ENCODE measurements at regions not wholly inside any gene's neighbourhood (a gene's known extent, or its start where the extent isn't known, plus 50 kb on each side); places are given as distances from the start of the nearest gene placed in this dataset.
A peak's percentile ranks its signal among the peaks of the same experiment; 100 is the strongest.

- no CpG with 5 or more reads among the region's 4 CpGs for WGBS (ENCODE audit: extremely low coverage, insufficient coverage, insufficient read length)
- Histone ChIP-seq H3K4me1 (ENCODE audit: control insufficient read depth in 1 of 2, insufficient read depth in 2 of 2, low read length in 2 of 2) (no peaks in the 10 kb centered on the region), H3K9me3 (ENCODE audit: insufficient read depth, low read depth, low read length) (peaks cover 5% of the 10 kb centered on the region), H3K27ac (ENCODE audit: low read depth, low read length) (no peak overlapping the region), H3K79me1 (ENCODE audit: low read length) (no peaks in the 10 kb centered on the region), H3K4ac (ENCODE audit: low read depth, low read length) (no peak overlapping the region), H3K4me2 (ENCODE audit: low read length) (no peak overlapping the region), H3K4me3 (ENCODE audit: low read depth, low read length) (no peak overlapping the region), H3K23ac (ENCODE audit: low read length) (no peak overlapping the region), H4K91ac (ENCODE audit: low read depth, low read length) (no peak overlapping the region), H4K12ac (ENCODE audit: low read depth, low read length) (no peak overlapping the region), H2AFZ (ENCODE audit: insufficient read depth, low read length, poor library complexity) (no peak overlapping the region), H2BK120ac (ENCODE audit: insufficient read depth, low read length, poor library complexity) (no peak overlapping the region), H2BK12ac (ENCODE audit: low read length) (no peak overlapping the region), H2AK5ac (ENCODE audit: low read length) (no peak overlapping the region), H3K36me3 (ENCODE audit: control insufficient read depth in 1 of 2, insufficient read depth in 2 of 2, low read length in 2 of 2) (no peaks in the 10 kb centered on the region), H2BK5ac (ENCODE audit: low read depth, low read length, poor library complexity) (no peak overlapping the region), H3K18ac (ENCODE audit: low read length) (no peak overlapping the region), H3K27me3 (ENCODE audit: insufficient read depth, low read length) (no peaks in the 10 kb centered on the region), H3K9ac (ENCODE audit: low read length) (no peak overlapping the region), H4K8ac (ENCODE audit: low read depth, low read length) (no peak overlapping the region), H3K14ac (ENCODE audit: low read length) (no peak overlapping the region), H3K79me2 (ENCODE audit: control insufficient read depth, insufficient read depth, low read length, poor library complexity) (no peaks in the 10 kb centered on the region)
- no peak for DNase-seq
Measured at GRCh38 chr11:116637766-116638165, 135.0 kb downstream of the BUD13 start.

- no peaks in the 10 kb centered on the region for H3K27me3 ChIP-seq (ENCODE audit: insufficient read depth, low read length)
- no peak overlapping the region for H3K4ac ChIP-seq (ENCODE audit: low read depth, low read length)
- no peaks in the 10 kb centered on the region for H3K79me1 ChIP-seq (ENCODE audit: low read length)
- no peak overlapping the region for H2BK12ac ChIP-seq (ENCODE audit: low read length)
- H3K27ac ChIP-seq (ENCODE audit: low read depth, low read length) = no peak overlapping the region
- H4K12ac ChIP-seq (ENCODE audit: low read depth, low read length) = no peak overlapping the region
- H3K18ac ChIP-seq (ENCODE audit: low read length) = no peak overlapping the region
- no peak overlapping the region for H4K8ac ChIP-seq (ENCODE audit: low read depth, low read length)
- no peak overlapping the region for H2AFZ ChIP-seq (ENCODE audit: insufficient read depth, low read length, poor library complexity)
- H3K9ac ChIP-seq (ENCODE audit: low read length) = no peak overlapping the region
- H2AK5ac ChIP-seq (ENCODE audit: low read length) = no peak overlapping the region
- H3K23ac ChIP-seq (ENCODE audit: low read length) = no peak overlapping the region
- H3K79me2 ChIP-seq (ENCODE audit: control insufficient read depth, insufficient read depth, low read length, poor library complexity) = no peaks in the 10 kb centered on the region
- H3K4me3 ChIP-seq (ENCODE audit: low read depth, low read length) = peak overlapping the region; percentile 30
- H3K4me1 ChIP-seq (ENCODE audit: control insufficient read depth in 1 of 2, insufficient read depth in 2 of 2, low read length in 2 of 2) = no peaks in the 10 kb centered on the region
- H3K14ac ChIP-seq (ENCODE audit: low read length) = no peak overlapping the region
- no CpG with 5 or more reads among the region's 15 CpGs for WGBS (ENCODE audit: extremely low coverage, insufficient coverage, insufficient read length)
- no peak for DNase-seq
- H4K91ac ChIP-seq (ENCODE audit: low read depth, low read length) = no peak overlapping the region
- peaks cover 2% of the 10 kb centered on the region for H3K9me3 ChIP-seq (ENCODE audit: insufficient read depth, low read depth, low read length)
- H2BK120ac ChIP-seq (ENCODE audit: insufficient read depth, low read length, poor library complexity) = no peak overlapping the region
- H2BK5ac ChIP-seq (ENCODE audit: low read depth, low read length, poor library complexity) = no peak overlapping the region
- H3K4me2 ChIP-seq (ENCODE audit: low read length) = no peak overlapping the region
- no peaks in the 10 kb centered on the region for H3K36me3 ChIP-seq (ENCODE audit: control insufficient read depth in 1 of 2, insufficient read depth in 2 of 2, low read length in 2 of 2)
Measured at GRCh38 chr11:116636341-116636929, 136.4 kb downstream of the BUD13 start.

DNA sequence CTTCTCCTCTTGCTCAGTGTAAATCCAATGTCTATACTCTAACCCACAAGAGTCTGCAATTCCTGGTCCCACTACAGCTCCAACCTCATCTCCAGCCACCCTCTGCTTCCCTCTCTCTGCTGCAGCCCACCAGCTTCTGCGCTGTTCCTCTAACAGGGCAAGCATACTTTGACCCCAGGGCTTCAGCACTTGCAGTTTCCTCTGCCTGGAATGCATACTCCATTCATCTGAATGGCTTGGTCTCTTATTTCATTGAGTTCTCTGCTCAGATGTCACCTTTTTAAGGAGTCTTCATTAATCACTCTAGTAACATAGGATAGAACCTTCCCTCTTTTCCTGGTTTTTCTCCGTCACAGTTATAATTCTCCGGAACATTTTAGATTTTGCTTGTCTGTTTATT is 141.6 kb downstream of the BUD13 start:
- Histone ChIP-seq H3K27me3 (ENCODE audit: insufficient read depth, low read length) (no peaks in the 10 kb centered on the region), H2BK5ac (ENCODE audit: low read depth, low read length, poor library complexity) (no peak overlapping the region), H2BK120ac (ENCODE audit: insufficient read depth, low read length, poor library complexity) (no peak overlapping the region), H3K14ac (ENCODE audit: low read length) (no peak overlapping the region), H3K9me3 (ENCODE audit: insufficient read depth, low read depth, low read length) (peaks cover 1% of the 10 kb centered on the region), H3K4ac (ENCODE audit: low read depth, low read length) (no peak overlapping the region), H3K79me2 (ENCODE audit: control insufficient read depth, insufficient read depth, low read length, poor library complexity) (no peaks in the 10 kb centered on the region), H4K8ac (ENCODE audit: low read depth, low read length) (no peak overlapping the region), H4K91ac (ENCODE audit: low read depth, low read length) (no peak overlapping the region), H3K23ac (ENCODE audit: low read length) (no peak overlapping the region), H3K9ac (ENCODE audit: low read length) (no peak overlapping the region), H3K36me3 (ENCODE audit: control insufficient read depth in 1 of 2, insufficient read depth in 2 of 2, low read length in 2 of 2) (no peaks in the 10 kb centered on the region), H3K27ac (ENCODE audit: low read depth, low read length) (no peak overlapping the region), H4K12ac (ENCODE audit: low read depth, low read length) (no peak overlapping the region), H3K4me1 (ENCODE audit: control insufficient read depth in 1 of 2, insufficient read depth in 2 of 2, low read length in 2 of 2) (no peaks in the 10 kb centered on the region), H3K4me3 (ENCODE audit: low read depth, low read length) (no peak overlapping the region), H2AFZ (ENCODE audit: insufficient read depth, low read length, poor library complexity) (no peak overlapping the region), H3K4me2 (ENCODE audit: low read length) (no peak overlapping the region), H2BK12ac (ENCODE audit: low read length) (no peak overlapping the region), H3K79me1 (ENCODE audit: low read length) (no peaks in the 10 kb centered on the region), H3K18ac (ENCODE audit: low read length) (no peak overlapping the region), H2AK5ac (ENCODE audit: low read length) (no peak overlapping the region)
- no CpG with 5 or more reads among the region's 3 CpGs for WGBS (ENCODE audit: extremely low coverage, insufficient coverage, insufficient read length)
- DNase-seq = no peak

DNA sequence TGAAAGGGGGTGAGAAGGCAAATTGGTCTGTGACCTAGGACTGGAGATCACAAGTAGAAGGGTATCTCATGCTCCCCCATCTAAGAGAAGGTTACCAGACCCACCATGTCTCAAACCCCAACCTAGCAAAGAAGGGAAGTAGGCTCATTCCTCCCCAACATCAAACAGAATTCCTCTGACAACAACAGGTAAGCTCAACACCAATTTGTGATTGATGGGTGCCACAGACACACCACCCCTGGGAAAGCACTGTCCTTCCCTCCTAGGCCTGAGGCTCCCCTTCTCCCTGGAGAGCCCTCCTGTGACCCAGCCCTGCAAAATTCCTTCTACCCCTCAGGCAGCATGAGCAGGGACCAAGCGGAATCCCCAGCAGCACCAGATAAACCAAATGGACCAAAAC is 154.3 kb downstream of the BUD13 start:
- Histone ChIP-seq H2BK120ac (ENCODE audit: insufficient read depth, low read length, poor library complexity) (no peak overlapping the region), H3K14ac (ENCODE audit: low read length) (no peak overlapping the region), H3K36me3 (ENCODE audit: control insufficient read depth in 1 of 2, insufficient read depth in 2 of 2, low read length in 2 of 2) (no peaks in the 10 kb centered on the region), H3K9ac (ENCODE audit: low read length) (no peak overlapping the region), H2BK5ac (ENCODE audit: low read depth, low read length, poor library complexity) (no peak overlapping the region), H3K79me1 (ENCODE audit: low read length) (no peaks in the 10 kb centered on the region), H2AK5ac (ENCODE audit: low read length) (no peak overlapping the region), H3K23ac (ENCODE audit: low read length) (no peak overlapping the region), H3K4me1 (ENCODE audit: control insufficient read depth in 1 of 2, insufficient read depth in 2 of 2, low read length in 2 of 2) (no peaks in the 10 kb centered on the region), H4K12ac (ENCODE audit: low read depth, low read length) (no peak overlapping the region), H3K4me2 (ENCODE audit: low read length) (no peak overlapping the region), H4K91ac (ENCODE audit: low read depth, low read length) (no peak overlapping the region), H4K8ac (ENCODE audit: low read depth, low read length) (no peak overlapping the region), H3K4me3 (ENCODE audit: low read depth, low read length) (no peak overlapping the region), H2AFZ (ENCODE audit: insufficient read depth, low read length, poor library complexity) (no peak overlapping the region), H3K27me3 (ENCODE audit: insufficient read depth, low read length) (peaks cover 2% of the 10 kb centered on the region), H2BK12ac (ENCODE audit: low read length) (no peak overlapping the region), H3K4ac (ENCODE audit: low read depth, low read length) (no peak overlapping the region), H3K9me3 (ENCODE audit: insufficient read depth, low read depth, low read length) (no peaks in the 10 kb centered on the region), H3K27ac (ENCODE audit: low read depth, low read length) (no peak overlapping the region), H3K79me2 (ENCODE audit: control insufficient read depth, insufficient read depth, low read length, poor library complexity) (no peaks in the 10 kb centered on the region), H3K18ac (ENCODE audit: low read length) (no peak overlapping the region)
- DNase-seq = no peak
- WGBS (ENCODE audit: extremely low coverage, insufficient coverage, insufficient read length) = no CpG with 5 or more reads among the region's 1 CpG

Measured in trophoblast cell (in vitro differentiated cells and primary cell).